Neuronal stem cell (in vitro differentiated cells): ENCODE measurements at regions not wholly inside any gene's neighbourhood (a gene's known extent, or its start where the extent isn't known, plus 50 kb on each side); places are given as distances from the start of the nearest gene placed in this dataset.

Experiments
- DNase-seq: peaks from one replicate; pipeline ENCODE4 v3.0.0-alpha.2; 2013; ENCODE audit warnings: low spot score
- H2AFZ ChIP-seq: one replicate; pipeline ENCODE4 v1.6.1; 2013; ENCODE audit warnings: mild to moderate bottlenecking, low read length, inconsistent platforms
- H2AK5ac ChIP-seq: 2 replicates; pipeline ENCODE4 v1.6.1; 2013; ENCODE audit warnings: low read depth, mild to moderate bottlenecking, inconsistent platforms, low read length, moderate library complexity, mixed read lengths
- H2BK120ac ChIP-seq: 2 replicates; pipeline ENCODE4 v1.6.1; 2013; ENCODE audit warnings: low read depth, mild to moderate bottlenecking, inconsistent platforms, low read length, moderate library complexity, mixed read lengths
- H2BK12ac ChIP-seq: one replicate; pipeline ENCODE4 v1.6.1; 2013; ENCODE audit warnings: low read length, inconsistent platforms
- H2BK15ac ChIP-seq: 2 replicates; pipeline ENCODE4 v1.6.1; 2013; ENCODE audit warnings: mild to moderate bottlenecking, low read length, inconsistent platforms, mixed read lengths
- H2BK5ac ChIP-seq: one replicate; pipeline ENCODE4 v1.6.1; 2013; ENCODE audit warnings: inconsistent platforms, mild to moderate bottlenecking, low read length, moderate library complexity
- H3K14ac ChIP-seq: one replicate; pipeline ENCODE4 v1.6.1; 2013; ENCODE audit warnings: low read length, inconsistent platforms
- H3K18ac ChIP-seq: 2 replicates; pipeline ENCODE4 v1.6.1; 2013; ENCODE audit warnings: low read length, inconsistent platforms
- H3K23ac ChIP-seq: 2 replicates; pipeline ENCODE4 v1.6.1; 2013; ENCODE audit warnings: low read depth, mild to moderate bottlenecking, mixed read lengths, low read length, inconsistent platforms; ENCODE audit not compliant: poor library complexity
- H3K27ac ChIP-seq: replicated peaks from 3 replicates; pipeline ENCODE4 v1.5.1; 2013; ENCODE audit warnings: low read length, inconsistent platforms
- H3K27me3 ChIP-seq, 3 experiments: 2 replicates each; pipeline ENCODE4 v1.6.1; 2013; ENCODE audit warnings: low read length in 3 of 3, mild to moderate bottlenecking in 2 of 3, inconsistent platforms in 1 of 3, low read depth in 1 of 3, mixed read lengths in 1 of 3, moderate library complexity in 1 of 3; ENCODE audit not compliant: control insufficient read depth in 3 of 3, insufficient read depth in 3 of 3
- H3K36me3 ChIP-seq, 2 donors: replicated peaks in 1 of 2; 2 replicates each; pipeline ENCODE4 v1.6.1; 2013; ENCODE audit warnings: low read length in 2 of 2; ENCODE audit not compliant: control insufficient read depth in 2 of 2, insufficient read depth in 2 of 2
- H3K4ac ChIP-seq: 2 replicates; pipeline ENCODE4 v1.6.1; 2013; ENCODE audit warnings: inconsistent platforms, mild to moderate bottlenecking, low read length, moderate library complexity
- H3K4me1 ChIP-seq, 2 donors: 1 replicate in 1 of 2; 2 replicates in 1 of 2; pipeline ENCODE4 v1.6.1; 2013; ENCODE audit warnings: low read length in 2 of 2, low read depth in 1 of 2; ENCODE audit not compliant: control insufficient read depth in 2 of 2, insufficient read depth in 1 of 2
- H3K4me2 ChIP-seq: one replicate; pipeline ENCODE4 v1.6.1; 2013; ENCODE audit warnings: mild to moderate bottlenecking, low read length, inconsistent platforms; ENCODE audit not compliant: insufficient read depth, poor library complexity, severe bottlenecking
- H3K4me3 ChIP-seq, 2 donors: 2 replicates each; pipeline ENCODE4 v1.5.1; 2013; ENCODE audit warnings: low read length in 2 of 2, mild to moderate bottlenecking in 2 of 2, inconsistent platforms in 1 of 2, moderate library complexity in 1 of 2
- H3K79me1 ChIP-seq: one replicate; pipeline ENCODE4 v1.6.1; 2013; ENCODE audit warnings: low read depth, mild to moderate bottlenecking, inconsistent platforms, low read length, moderate library complexity
- H3K9ac ChIP-seq: one replicate; pipeline ENCODE4 v1.6.1; 2013; ENCODE audit warnings: mild to moderate bottlenecking, low read depth, low read length, inconsistent platforms; ENCODE audit not compliant: poor library complexity
- H3K9me3 ChIP-seq, 2 donors: replicated peaks in 1 of 2; 2 replicates each; pipeline versions ENCODE3 to v1.6.1; 2013; ENCODE audit warnings: low read length in 2 of 2, mild to moderate bottlenecking in 2 of 2, inconsistent platforms in 1 of 2, low read depth in 1 of 2, mixed read lengths in 1 of 2, moderate library complexity in 1 of 2; ENCODE audit not compliant: control insufficient read depth in 2 of 2, insufficient read depth in 1 of 2
- H4K8ac ChIP-seq: one replicate; pipeline ENCODE4 v1.6.1; 2013; ENCODE audit warnings: low read depth, mild to moderate bottlenecking, inconsistent platforms, low read length, moderate library complexity
- H4K91ac ChIP-seq: one replicate; pipeline ENCODE4 v1.6.1; 2013; ENCODE audit warnings: low read length, low read depth, mild to moderate bottlenecking, inconsistent platforms; ENCODE audit not compliant: poor library complexity
- WGBS, 2 donors: extraction: QIAGEN DNeasy Blood & Tissue Kit; methylation state at CpG; one replicate each; pipeline ENCODE4 v1.1.7; 2013; ENCODE audit warnings: missing lambda C conversion rate in 2 of 2, mixed read lengths in 1 of 2; ENCODE audit not compliant: insufficient read length in 2 of 2, insufficient replicate concordance in 1 of 2; ENCODE audit errors: extremely low coverage in 2 of 2; 5-methylcytosine and 5-hydroxymethylcytosine counted together

DNA sequence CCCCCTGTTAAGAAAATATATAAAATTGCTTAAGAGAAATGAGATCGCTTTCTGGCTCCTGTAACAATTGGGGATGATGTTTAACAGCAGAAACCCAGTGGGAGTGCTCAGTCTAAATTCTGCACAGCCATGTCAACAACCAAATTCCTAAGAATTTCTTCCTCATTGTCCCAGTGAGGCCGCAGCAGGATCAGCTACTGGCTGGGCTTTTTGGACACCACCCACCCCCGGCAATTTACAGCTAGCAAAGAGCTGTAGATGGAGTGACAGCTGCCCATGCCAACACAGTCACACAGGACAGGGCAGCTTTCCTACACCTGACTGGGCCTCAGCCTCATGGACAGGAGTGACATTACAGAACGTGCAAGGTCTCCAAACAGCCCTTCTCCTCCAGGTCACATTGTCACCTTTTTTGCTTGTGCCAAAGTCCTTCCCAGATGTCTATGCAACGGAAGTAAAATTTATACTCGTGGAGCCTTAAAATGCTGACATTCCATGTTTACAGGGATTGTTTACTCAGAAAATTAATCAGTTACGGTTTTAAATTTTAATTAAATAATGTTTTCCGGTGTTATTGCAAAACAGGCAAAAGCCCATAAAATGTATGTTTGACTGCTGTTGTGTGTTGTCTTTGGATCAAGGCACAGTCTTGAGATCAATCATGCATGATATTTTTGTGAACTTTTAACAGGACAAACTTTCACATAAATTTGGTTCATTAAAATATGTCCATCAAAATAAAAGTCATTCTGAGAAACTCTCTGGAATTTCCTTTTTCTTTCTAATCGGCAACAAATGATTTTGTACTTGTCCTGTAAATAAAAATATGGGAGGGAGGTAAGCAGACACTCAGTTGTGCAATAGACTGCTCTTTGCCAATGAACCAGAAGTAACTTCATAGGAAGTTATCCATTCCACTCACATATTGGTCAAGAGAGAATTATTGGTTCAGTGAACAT lies 943.2 kb downstream of the MCTP2 start:
- no CpG with 5 or more reads among the region's 9 CpGs for WGBS, 2 donors
- Histone ChIP-seq H3K18ac (no peak overlapping the region), H4K8ac (no peak overlapping the region), H3K27me3 (no peaks in the 10 kb centered on the region), H4K91ac (no peak overlapping the region), H3K27ac (no peak overlapping the region), H2BK15ac (no peak overlapping the region), H2AK5ac (no peak overlapping the region), H2BK120ac (no peak overlapping the region), H3K14ac (no peak overlapping the region), H2AFZ (no peak overlapping the region), H3K9ac (no peak overlapping the region), H3K4ac (no peak overlapping the region), H3K4me3 (no peak overlapping the region), H3K4me2 (no peak overlapping the region), H3K36me3 (no peaks in the 10 kb centered on the region), H2BK12ac (no peak overlapping the region), H2BK5ac (no peak overlapping the region), H3K4me1 (peaks cover 7 to 10% of the 10 kb centered on the region in 2 donors), H3K9me3 (no peaks in the 10 kb centered on the region), H3K23ac (no peak overlapping the region), H3K79me1 (no peaks in the 10 kb centered on the region)
- peak; percentile 5 for DNase-seq

DNA sequence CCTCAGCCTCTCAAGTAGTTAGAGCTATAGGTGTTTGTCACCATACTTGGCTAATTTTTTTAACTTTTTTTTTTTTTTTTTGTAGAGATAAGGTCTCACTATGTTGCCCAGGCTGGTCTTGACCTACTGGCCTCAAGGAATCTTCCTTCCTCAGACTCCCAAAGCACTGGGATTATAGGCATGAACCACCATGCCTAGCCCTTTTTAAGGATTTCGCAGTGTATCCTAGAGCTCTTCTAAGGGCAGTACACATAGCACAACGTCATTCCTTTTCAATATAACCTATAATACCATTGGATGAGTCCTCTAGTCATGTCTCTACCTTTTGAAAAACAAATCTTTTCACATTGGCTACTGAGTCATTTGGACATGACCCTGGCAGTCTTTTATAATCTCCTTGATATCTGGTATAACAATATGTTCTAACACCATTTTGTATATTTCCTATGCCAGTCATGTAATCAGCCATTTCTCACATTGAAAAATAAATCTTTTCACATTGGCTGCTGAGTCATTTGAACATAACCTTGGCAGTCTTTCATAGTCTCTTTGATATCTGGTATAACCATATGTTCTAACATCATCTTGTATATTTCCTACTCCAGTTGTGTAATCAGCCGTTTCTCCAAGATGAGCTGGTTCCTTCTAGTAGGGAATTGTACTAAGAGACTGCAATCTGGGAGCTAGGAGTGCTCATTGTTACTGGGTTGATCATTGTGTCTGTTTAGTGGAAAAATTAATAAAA lies 944.7 kb downstream of the MCTP2 start:
- peaks cover 3 to 4% of the 10 kb centered on the region in 2 donors for H3K4me1 ChIP-seq
- H4K91ac ChIP-seq, result no peak overlapping the region
- H3K79me1 ChIP-seq, result no peaks in the 10 kb centered on the region
- H4K8ac ChIP-seq, result no peak overlapping the region
- H3K4me3 ChIP-seq, result no peak overlapping the region
- H3K4ac ChIP-seq, result no peak overlapping the region
- no CpG with 5 or more reads among the region's 3 CpGs for WGBS, 2 donors
- no peak overlapping the region for H3K4me2 ChIP-seq
- no peak overlapping the region for H3K27ac ChIP-seq
- no peak overlapping the region for H3K14ac ChIP-seq
- no peak overlapping the region for H2BK12ac ChIP-seq
- DNase-seq, result no peak
- H2AK5ac ChIP-seq, result no peak overlapping the region
- no peak overlapping the region for H2BK120ac ChIP-seq
- no peak overlapping the region for H3K18ac ChIP-seq
- H3K23ac ChIP-seq, result no peak overlapping the region
- H3K9ac ChIP-seq, result no peak overlapping the region
- H2BK15ac ChIP-seq, result no peak overlapping the region
- H3K36me3 ChIP-seq, result no peaks in the 10 kb centered on the region
- H3K27me3 ChIP-seq, result no peaks in the 10 kb centered on the region
- no peak overlapping the region for H2BK5ac ChIP-seq
- no peaks in the 10 kb centered on the region for H3K9me3 ChIP-seq
- no peak overlapping the region for H2AFZ ChIP-seq

DNA sequence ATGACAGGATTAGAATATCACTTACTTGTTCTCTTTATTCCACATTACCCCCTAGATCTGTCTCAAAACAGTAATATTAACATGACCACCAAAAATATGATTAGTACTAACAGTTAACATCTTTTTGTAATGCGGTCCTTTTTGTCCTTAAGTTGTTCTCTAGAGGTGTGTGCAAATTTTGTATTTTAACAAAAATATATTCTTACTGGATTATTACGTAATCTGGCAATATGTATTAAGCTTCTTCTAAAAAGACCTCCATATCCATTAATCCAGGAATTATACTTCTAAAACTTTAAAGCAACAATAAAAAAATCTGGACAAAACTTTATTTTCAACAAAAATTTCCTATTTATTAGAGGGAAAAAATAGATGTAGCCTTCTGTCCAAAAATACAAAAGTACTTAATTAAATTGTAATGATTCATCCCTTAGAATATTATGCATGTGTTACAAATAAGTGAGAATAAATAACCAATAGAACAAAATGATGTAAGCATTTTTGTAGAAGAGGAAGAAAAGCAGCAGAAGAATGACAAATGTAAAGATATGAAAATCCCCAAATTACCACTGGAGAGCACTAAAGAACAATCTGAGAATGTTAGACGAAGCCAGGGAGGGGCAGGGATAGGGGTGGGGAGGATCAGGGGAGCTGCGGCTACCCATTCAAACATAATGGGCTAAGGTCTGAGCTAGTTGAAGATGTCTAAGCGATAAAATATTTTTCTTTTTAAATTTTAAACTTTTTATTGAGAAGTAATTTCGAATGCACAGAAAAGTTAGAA lies 945.6 kb downstream of the MCTP2 start:
- Histone ChIP-seq H3K36me3 (no peaks in the 10 kb centered on the region), H3K27me3 (no peaks in the 10 kb centered on the region), H3K79me1 (no peaks in the 10 kb centered on the region), H2BK15ac (no peak overlapping the region), H4K91ac (no peak overlapping the region), H2BK12ac (no peak overlapping the region), H3K14ac (no peak overlapping the region), H3K23ac (no peak overlapping the region), H2AFZ (no peak overlapping the region), H3K4me1 (peaks cover 3 to 4% of the 10 kb centered on the region in 2 donors), H3K4me3 (no peak overlapping the region), H2AK5ac (no peak overlapping the region), H4K8ac (no peak overlapping the region), H2BK5ac (no peak overlapping the region), H3K9ac (no peak overlapping the region), H3K4ac (no peak overlapping the region), H3K18ac (no peak overlapping the region), H3K4me2 (no peak overlapping the region), H2BK120ac (no peak overlapping the region), H3K9me3 (no peaks in the 10 kb centered on the region), H3K27ac (no peak overlapping the region)
- no peak for DNase-seq
- no CpG with 5 or more reads among the region's 6 CpGs for WGBS, 2 donors

DNA sequence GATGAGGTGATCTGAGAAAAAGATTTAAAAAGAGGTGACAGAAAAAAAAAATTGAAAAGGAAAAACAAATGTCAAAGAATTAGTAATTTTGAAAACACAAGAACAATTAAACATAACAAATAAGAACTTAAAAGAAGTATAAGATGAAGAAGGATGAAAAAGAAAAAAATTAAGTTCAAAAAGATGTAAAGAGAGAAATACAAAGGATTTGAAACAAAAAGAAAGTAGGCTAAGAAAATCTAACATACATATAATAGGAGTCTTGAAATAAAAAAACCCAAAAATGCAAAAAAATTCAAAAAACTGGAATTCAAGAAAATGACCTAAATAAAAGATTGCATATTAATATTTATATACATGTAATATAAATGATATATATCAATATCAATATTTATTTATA lies 949.2 kb downstream of the MCTP2 start:
- no peak overlapping the region for H3K9ac ChIP-seq
- H3K18ac ChIP-seq, result no peak overlapping the region
- H3K14ac ChIP-seq, result no peak overlapping the region
- no peaks in the 10 kb centered on the region for H3K9me3 ChIP-seq
- no peak overlapping the region for H2AK5ac ChIP-seq
- H2BK120ac ChIP-seq, result no peak overlapping the region
- no peak overlapping the region for H2BK12ac ChIP-seq
- no peak overlapping the region for H3K4me2 ChIP-seq
- no peak overlapping the region for H3K27ac ChIP-seq
- no peak overlapping the region for H2BK5ac ChIP-seq
- no peak for DNase-seq
- no peaks in the 10 kb centered on the region for H3K36me3 ChIP-seq
- H3K23ac ChIP-seq, result no peak overlapping the region
- no peaks in the 10 kb centered on the region for H3K79me1 ChIP-seq
- H2AFZ ChIP-seq, result no peak overlapping the region
- no peaks in the 10 kb centered on the region for H3K4me1 ChIP-seq
- H3K4ac ChIP-seq, result no peak overlapping the region
- H4K8ac ChIP-seq, result no peak overlapping the region
- no peak overlapping the region for H2BK15ac ChIP-seq
- H4K91ac ChIP-seq, result no peak overlapping the region
- no peaks in the 10 kb centered on the region for H3K27me3 ChIP-seq
- no peak overlapping the region for H3K4me3 ChIP-seq
